Activated CD4-positive, alpha-beta memory T cell treated with anti-CD3 and anti-CD28 coated beads, Interleukin-2, amount 10 ng/mL, durations not matched to agents 7 days and 5 days (primary cell): ENCODE measurements at regions not wholly inside any gene's neighbourhood (a gene's known extent, or its start where the extent isn't known, plus 50 kb on each side); places are given as distances from the start of the nearest gene placed in this dataset.

ENCODE experiments used
- CTCF ChIA-PET: fragments of 350-600 bp; sonication (Branson Sonifier 250); formaldehyde crosslinking; loops from one replicate; lab custom pipeline; 2021; ENCODE audit warnings: antibody characterized with exemption, inconsistent platforms; lab: Charles Lee
- POLR2A ChIA-PET: fragments of 350-600 bp; sonication (Branson Sonifier 250); formaldehyde crosslinking; loops from one replicate; lab custom pipeline; 2021; ENCODE audit warnings: antibody characterized with exemption; lab: Charles Lee
- DNase-seq: peaks from one replicate; pipeline ENCODE4 v3.0.0-alpha.2; 2020
- H3K27ac Mint-ChIP-seq: one replicate; pipeline ENCODE4 v1.8.0; 2021; ENCODE audit warnings: mild to moderate bottlenecking, mixed read lengths
- H3K27me3 Mint-ChIP-seq: one replicate; pipeline ENCODE4 v1.8.0; 2021; ENCODE audit warnings: mixed read lengths
- H3K36me3 Mint-ChIP-seq: one replicate; pipeline ENCODE4 v1.8.0; 2021; ENCODE audit warnings: low read depth, mixed read lengths
- H3K4me1 Mint-ChIP-seq: one replicate; pipeline ENCODE4 v1.8.0; 2021; ENCODE audit warnings: mixed read lengths
- H3K4me3 Mint-ChIP-seq: one replicate; pipeline ENCODE4 v1.8.0; 2021; ENCODE audit warnings: mild to moderate bottlenecking, mixed read lengths
- H3K9me3 Mint-ChIP-seq: one replicate; pipeline ENCODE4 v1.8.0; 2021; ENCODE audit warnings: mixed read lengths

DNA sequence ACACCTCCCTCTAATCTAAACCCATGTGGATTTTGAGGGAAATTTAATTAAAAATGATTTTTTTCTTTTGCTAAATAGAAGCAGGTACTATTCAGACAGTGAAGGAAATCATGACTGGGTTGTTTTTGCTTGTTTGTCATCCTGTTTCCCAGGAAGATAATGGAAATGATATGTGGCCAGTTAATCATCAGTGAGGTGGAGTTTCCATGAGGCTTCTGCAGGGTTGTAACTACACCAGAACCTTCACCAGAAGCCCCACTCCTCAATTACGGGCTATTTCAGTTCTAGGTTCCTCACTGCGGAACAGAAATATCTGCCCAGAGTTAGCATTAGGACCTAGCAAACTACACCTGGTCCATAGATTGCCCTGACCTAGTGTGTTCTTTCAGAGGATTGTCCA lies 394.0 kb downstream of the DLEU7 start:
- Mint-ChIP-seq H3K36me3 (no peaks in the 10 kb centered on the region), H3K27ac (no peak overlapping the region), H3K4me3 (no peak overlapping the region), H3K4me1 (no peaks in the 10 kb centered on the region), H3K27me3 (peaks cover 6% of the 10 kb centered on the region), H3K9me3 (no peaks in the 10 kb centered on the region)
- DNase-seq, result no peak
- POLR2A ChIA-PET, result no interaction called here
- CTCF ChIA-PET, result interaction anchor here (0.6 kb wide), 1 partner anchor 179 kb away, joined by 4 read pairs; no protein-coding TSS in a partner anchor

DNA sequence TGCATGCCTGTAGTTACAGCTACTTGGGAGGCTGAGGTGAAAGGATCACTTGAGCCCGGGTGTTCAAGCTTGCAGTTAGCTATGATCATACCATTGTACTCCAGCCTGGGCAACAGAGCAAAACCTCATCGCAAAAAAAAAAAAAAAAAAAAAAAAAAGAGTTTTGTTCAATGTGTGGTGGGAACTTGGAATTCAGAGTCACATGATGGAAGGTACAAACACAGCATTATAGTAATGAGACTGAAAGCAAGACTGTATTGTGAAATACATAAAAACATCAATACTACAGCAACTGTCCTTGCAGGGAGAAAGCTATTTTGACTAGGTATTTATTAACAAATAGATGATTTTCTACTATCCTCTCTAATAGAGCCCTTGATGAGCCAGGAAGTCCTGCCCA lies 393.2 kb downstream of the DLEU7 start:
- DNase-seq, result no peak
- no peaks in the 10 kb centered on the region for H3K36me3 Mint-ChIP-seq
- peaks cover 6% of the 10 kb centered on the region for H3K27me3 Mint-ChIP-seq
- ChIA-PET POLR2A (no interaction called here), CTCF (interaction anchor here (0.6 kb wide), 1 partner anchor 179 kb away, joined by 4 read pairs; no protein-coding TSS in a partner anchor)
- no peak overlapping the region for H3K4me3 Mint-ChIP-seq
- no peaks in the 10 kb centered on the region for H3K9me3 Mint-ChIP-seq
- no peaks in the 10 kb centered on the region for H3K4me1 Mint-ChIP-seq
- no peak overlapping the region for H3K27ac Mint-ChIP-seq

DNA sequence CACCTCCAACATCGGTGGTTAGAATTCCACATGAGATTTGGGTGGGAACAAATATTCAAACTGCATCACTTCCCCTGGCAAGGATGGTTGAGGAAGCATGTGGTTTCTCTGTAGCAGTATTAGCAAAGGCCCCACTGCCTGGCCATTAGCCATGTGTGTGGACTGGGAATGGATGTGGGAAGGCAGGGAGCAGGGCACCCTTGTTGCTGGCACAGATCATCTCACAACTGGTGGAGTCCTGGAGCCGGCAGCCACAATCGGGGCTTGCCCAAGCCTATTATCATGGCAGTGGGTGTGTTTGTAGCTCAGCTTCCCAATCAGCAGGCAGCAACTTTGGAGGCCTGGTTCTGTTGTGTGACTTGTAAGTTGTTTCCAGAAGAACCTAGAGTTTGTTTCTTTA lies 391.9 kb downstream of the DLEU7 start:
- CTCF ChIA-PET, result no interaction called here
- H3K4me3 Mint-ChIP-seq, result no peak overlapping the region
- no peak for DNase-seq
- no peaks in the 10 kb centered on the region for H3K4me1 Mint-ChIP-seq
- H3K27ac Mint-ChIP-seq, result no peak overlapping the region
- peaks cover under 1% of the 10 kb centered on the region for H3K27me3 Mint-ChIP-seq
- no peaks in the 10 kb centered on the region for H3K9me3 Mint-ChIP-seq
- H3K36me3 Mint-ChIP-seq, result no peaks in the 10 kb centered on the region
- POLR2A ChIA-PET, result no interaction called here

DNA sequence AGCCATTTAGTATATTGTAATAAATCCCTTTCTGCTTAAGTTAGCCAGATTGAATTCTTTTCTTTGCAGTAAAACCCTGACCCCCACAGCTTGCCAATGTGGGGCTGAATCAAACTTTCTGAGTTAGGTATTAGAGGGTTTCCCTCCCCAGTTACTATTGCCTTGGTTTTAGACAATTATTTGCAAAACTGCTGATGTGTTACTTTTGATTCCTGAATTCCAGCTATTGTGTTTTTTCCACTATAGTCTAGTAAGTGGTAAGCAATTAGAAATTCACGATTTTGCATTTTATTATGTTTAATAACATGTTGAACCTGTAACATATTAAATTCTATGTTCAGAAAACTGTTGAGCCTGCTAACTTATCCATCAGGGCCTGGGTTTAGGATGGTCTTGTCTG lies 391.5 kb downstream of the DLEU7 start:
- Mint-ChIP-seq H3K9me3 (no peaks in the 10 kb centered on the region), H3K36me3 (no peaks in the 10 kb centered on the region), H3K27me3 (no peaks in the 10 kb centered on the region), H3K4me3 (no peak overlapping the region), H3K27ac (no peak overlapping the region), H3K4me1 (no peaks in the 10 kb centered on the region)
- no peak for DNase-seq
- CTCF ChIA-PET, result no interaction called here
- POLR2A ChIA-PET, result no interaction called here

DNA sequence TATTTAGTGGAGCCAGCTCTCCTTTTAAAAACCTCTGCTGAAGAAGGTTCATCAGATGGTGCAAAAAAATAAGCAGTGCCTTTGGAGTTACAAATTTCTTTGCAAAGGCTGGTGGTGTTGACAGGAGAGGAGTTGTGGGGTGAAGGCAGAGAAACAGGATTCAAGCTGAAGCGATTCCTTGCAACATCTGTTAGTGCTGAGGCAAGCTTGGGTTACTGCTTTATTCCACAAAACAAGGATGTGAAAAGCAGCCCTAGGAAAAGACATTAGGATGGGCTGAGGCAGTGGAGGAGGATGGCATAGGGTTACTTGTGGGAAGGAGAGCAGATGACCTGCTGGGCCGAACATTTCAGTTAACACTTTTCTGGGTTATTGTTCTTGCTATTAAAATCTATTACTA lies 390.7 kb downstream of the DLEU7 start:
- Mint-ChIP-seq H3K9me3 (no peaks in the 10 kb centered on the region), H3K4me3 (no peak overlapping the region), H3K4me1 (no peaks in the 10 kb centered on the region), H3K36me3 (no peaks in the 10 kb centered on the region), H3K27ac (no peak overlapping the region), H3K27me3 (no peaks in the 10 kb centered on the region)
- CTCF ChIA-PET, result no interaction called here
- POLR2A ChIA-PET, result no interaction called here
- no peak for DNase-seq

DNA sequence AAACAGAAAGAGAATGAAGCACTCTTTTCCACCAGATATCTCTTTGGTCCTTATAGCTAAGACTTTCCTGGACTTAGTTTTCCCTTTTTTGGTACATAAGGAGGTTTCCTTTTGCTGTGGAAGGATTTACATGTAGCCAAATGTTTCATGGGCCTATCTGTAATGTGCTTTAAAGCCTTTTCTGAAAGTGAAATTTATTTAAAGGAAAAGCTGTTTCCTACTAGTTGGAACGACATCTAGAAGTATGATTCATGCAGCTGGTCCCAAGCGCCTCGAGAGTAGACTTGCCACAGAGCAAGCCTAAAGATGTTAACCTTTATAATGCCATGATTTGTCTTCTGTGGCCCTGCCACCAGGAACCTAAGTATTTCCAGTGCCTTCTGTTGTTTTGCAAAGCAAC lies 390.3 kb downstream of the DLEU7 start:
- DNase-seq, result no peak
- Mint-ChIP-seq H3K4me3 (no peak overlapping the region), H3K9me3 (no peaks in the 10 kb centered on the region), H3K36me3 (no peaks in the 10 kb centered on the region), H3K27me3 (no peaks in the 10 kb centered on the region), H3K4me1 (no peaks in the 10 kb centered on the region), H3K27ac (no peak overlapping the region)
- POLR2A ChIA-PET, result no interaction called here
- CTCF ChIA-PET, result no interaction called here

DNA sequence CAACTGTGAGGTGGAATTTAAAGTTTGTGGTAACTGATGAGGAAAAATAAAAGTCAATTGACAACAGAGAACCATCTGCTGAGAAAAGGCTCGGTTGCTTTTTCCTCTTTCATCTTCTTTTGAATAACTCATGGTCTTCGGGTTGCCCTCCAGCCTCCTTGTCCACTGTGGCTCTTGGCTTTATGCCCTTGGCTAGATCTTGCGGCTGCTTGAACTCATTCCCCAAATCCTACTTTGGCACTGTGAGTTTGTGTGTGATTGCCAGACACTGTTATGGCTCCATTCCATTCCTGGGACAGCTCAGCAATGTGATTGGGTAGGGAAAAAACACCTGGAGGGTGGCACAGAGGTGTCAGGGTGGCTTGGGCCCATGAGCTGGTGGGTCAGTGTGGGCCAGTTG lies 387.4 kb downstream of the DLEU7 start:
- Mint-ChIP-seq H3K36me3 (no peaks in the 10 kb centered on the region), H3K27ac (no peak overlapping the region), H3K27me3 (no peaks in the 10 kb centered on the region), H3K9me3 (no peaks in the 10 kb centered on the region), H3K4me1 (no peaks in the 10 kb centered on the region), H3K4me3 (no peak overlapping the region)
- no peak for DNase-seq
- ChIA-PET POLR2A (no interaction called here), CTCF (interaction anchor here (1.0 kb wide), 1 partner anchor 18 kb away, joined by 3 read pairs; no protein-coding TSS in a partner anchor)

DNA sequence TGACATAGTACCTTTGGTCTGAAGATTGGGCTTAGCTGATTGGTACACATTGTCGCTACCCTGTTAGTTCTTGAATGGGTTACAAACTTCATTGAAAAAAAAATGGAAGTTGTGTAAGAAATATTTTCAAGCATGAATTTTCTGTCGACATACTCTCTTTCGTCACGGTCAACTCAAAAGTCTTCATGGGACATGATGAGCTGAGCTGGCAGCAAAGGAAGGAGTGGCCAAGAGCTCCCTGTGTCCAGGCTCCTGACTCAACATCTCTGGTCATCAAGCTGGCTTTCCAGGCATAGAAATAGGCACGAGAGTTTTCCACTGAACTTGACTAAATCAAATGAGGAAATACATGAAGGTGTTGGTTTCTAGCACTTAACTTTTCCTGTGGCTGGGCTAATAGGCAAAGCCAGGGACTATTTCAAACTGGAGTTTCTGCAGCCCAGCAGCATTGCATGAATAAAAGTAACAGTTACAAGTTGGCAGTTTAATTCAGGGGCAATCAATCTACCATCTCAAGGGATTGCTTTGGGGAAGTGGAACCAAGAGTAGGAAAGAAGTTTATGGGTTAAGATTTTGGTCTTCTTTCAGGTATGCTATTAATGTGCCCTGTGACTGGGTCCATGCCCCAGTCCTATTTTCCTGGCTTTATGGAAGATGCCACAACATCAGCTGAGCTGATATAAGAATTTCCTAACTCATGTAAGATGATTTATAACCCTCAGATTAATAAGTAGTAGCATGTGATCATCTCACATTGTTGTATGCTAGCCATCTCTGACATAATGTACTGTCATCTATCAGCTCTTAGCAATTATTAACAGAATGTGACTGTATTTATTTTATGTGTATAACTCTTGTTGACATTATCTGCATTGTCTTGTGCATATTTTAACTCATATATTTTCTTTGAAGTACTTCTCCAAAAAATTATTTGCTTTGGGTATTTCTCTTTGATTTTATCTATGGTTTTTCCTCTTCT lies 385.8 kb downstream of the DLEU7 start:
- DNase-seq, result no peak
- no peaks in the 10 kb centered on the region for H3K9me3 Mint-ChIP-seq
- ChIA-PET POLR2A (no interaction called here), CTCF (no interaction called here)
- H3K36me3 Mint-ChIP-seq, result no peaks in the 10 kb centered on the region
- no peak overlapping the region for H3K27ac Mint-ChIP-seq
- no peak overlapping the region for H3K4me3 Mint-ChIP-seq
- no peaks in the 10 kb centered on the region for H3K4me1 Mint-ChIP-seq
- no peaks in the 10 kb centered on the region for H3K27me3 Mint-ChIP-seq

DNA sequence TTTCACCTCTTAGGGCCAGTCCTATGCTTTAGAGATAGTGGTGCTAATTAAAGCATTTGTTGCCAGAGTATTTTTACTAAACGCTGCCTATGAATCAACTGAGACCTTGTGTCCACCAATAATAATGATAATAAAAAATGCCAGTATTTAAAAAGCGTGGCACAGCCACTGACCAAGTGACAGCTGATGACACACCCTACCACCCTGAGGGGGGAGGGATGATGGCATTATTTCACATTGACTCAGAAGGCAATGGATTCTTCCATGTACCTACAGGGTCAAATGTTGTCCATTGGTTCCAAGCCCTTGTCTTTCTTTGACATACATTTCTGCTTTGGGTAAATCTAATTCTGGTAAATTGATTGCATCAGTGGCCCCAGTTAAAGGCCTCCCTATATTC lies 384.4 kb downstream of the DLEU7 start:
- Mint-ChIP-seq H3K27ac (no peak overlapping the region), H3K36me3 (no peaks in the 10 kb centered on the region), H3K4me1 (no peaks in the 10 kb centered on the region), H3K4me3 (no peak overlapping the region), H3K9me3 (no peaks in the 10 kb centered on the region), H3K27me3 (no peaks in the 10 kb centered on the region)
- CTCF ChIA-PET, result no interaction called here
- POLR2A ChIA-PET, result no interaction called here
- no peak for DNase-seq

DNA sequence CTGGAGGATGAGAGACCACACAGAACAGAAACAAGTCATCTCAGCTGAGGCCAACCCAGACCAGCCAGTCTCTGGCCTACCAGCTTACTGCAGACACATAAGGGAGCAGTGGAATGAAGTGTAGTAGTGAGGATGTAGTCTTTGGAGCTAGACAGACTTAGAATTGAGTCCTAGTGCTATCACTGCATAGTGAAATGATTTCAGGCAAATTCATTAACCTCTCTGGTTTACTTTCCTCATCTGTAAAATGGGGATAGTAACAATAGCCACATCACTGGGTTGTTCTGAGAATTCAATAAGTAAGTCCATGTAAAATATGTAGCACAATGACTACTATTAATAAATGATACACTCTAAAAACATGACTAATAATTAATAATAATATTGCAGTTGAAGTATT lies 383.8 kb downstream of the DLEU7 start:
- CTCF ChIA-PET, result no interaction called here
- no peaks in the 10 kb centered on the region for H3K9me3 Mint-ChIP-seq
- no peaks in the 10 kb centered on the region for H3K4me1 Mint-ChIP-seq
- no peaks in the 10 kb centered on the region for H3K27me3 Mint-ChIP-seq
- H3K36me3 Mint-ChIP-seq, result no peaks in the 10 kb centered on the region
- H3K4me3 Mint-ChIP-seq, result no peak overlapping the region
- no peak for DNase-seq
- POLR2A ChIA-PET, result no interaction called here
- no peak overlapping the region for H3K27ac Mint-ChIP-seq

DNA sequence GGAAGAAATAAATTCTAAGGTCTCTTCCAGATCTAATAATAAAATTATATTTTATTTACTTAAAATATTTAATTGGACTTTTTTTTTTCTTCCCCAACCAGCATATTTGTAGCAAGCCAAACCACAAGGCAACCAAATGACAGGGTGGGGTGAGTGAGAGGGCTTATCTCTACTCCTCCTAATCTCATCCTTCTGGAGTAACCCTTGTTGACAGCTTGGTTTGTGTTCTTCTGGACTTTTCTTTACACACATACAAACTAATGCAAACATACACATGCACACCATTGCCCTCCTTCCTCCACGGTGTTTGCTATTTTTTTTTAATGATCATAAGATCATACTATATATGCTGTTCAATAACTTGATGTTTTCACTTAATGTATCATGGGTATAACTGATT lies 383.1 kb downstream of the DLEU7 start:
- no peak for DNase-seq
- no peak overlapping the region for H3K4me3 Mint-ChIP-seq
- no peaks in the 10 kb centered on the region for H3K9me3 Mint-ChIP-seq
- no peak overlapping the region for H3K27ac Mint-ChIP-seq
- H3K36me3 Mint-ChIP-seq, result no peaks in the 10 kb centered on the region
- ChIA-PET POLR2A (no interaction called here), CTCF (no interaction called here)
- no peaks in the 10 kb centered on the region for H3K27me3 Mint-ChIP-seq
- H3K4me1 Mint-ChIP-seq, result no peaks in the 10 kb centered on the region

DNA sequence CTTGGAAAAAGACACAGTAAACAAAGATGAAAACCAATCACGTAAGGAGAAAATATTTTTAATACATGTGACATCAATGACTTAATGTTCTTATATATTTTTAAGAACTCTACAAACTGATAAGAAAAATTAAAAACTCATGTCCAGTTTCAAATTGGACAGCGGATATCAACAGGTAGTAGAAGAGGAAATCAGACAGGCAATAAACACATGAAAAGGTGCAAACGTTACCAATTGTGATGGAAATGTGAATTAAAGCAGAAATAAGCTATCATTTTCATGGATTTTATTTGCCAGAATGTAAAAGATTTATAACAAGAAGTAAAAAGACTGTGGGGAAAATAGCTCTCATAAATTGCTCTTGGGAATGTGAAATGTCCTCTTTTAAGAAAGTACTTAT lies 382.3 kb downstream of the DLEU7 start:
- Mint-ChIP-seq H3K27ac (no peak overlapping the region), H3K4me1 (no peaks in the 10 kb centered on the region), H3K9me3 (no peaks in the 10 kb centered on the region), H3K36me3 (no peaks in the 10 kb centered on the region), H3K27me3 (no peaks in the 10 kb centered on the region), H3K4me3 (no peak overlapping the region)
- CTCF ChIA-PET, result no interaction called here
- DNase-seq, result no peak
- POLR2A ChIA-PET, result no interaction called here

DNA sequence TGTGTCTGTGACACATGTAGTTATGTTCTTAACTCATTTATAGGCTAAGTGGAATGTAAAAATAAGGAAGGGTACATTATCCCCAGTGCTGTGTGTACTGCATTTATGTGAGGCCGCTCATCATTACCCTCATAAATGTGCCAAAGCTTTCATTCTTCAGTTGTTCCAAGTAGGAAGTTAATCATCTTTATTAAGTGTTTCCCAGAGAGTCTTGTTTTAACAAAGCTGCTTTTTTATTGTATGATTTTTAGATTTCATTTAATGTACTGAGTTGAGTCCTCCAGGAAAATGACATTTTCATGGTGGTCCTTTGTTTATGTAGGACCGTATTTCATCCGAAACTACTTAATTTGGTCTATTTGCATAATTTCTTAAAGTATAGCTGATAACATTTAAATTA lies 379.8 kb downstream of the DLEU7 start:
- POLR2A ChIA-PET, result no interaction called here

More for the DNA sequence above, 379.8 kb downstream of the DLEU7 start:
- no peak overlapping the region for H3K27ac Mint-ChIP-seq
- no peaks in the 10 kb centered on the region for H3K4me1 Mint-ChIP-seq
- H3K4me3 Mint-ChIP-seq, result no peak overlapping the region
- H3K27me3 Mint-ChIP-seq, result no peaks in the 10 kb centered on the region
- DNase-seq, result no peak
- no peaks in the 10 kb centered on the region for H3K36me3 Mint-ChIP-seq
- CTCF ChIA-PET, result no interaction called here
- no peaks in the 10 kb centered on the region for H3K9me3 Mint-ChIP-seq
